ENCODE measurements at regions not wholly inside any gene's neighbourhood (a gene's known extent, or its start where the extent isn't known, plus 50 kb on each side); places are given as distances from the start of the nearest gene placed in this dataset.

- no peak for DNase-seq (ENCODE audit: low read depth, low spot score)
Observed at GRCh38 chr2:176601066-176601465, 331.8 kb downstream of the MTX2 start.

GRCh38 chr2:176612036-176612435 lies 342.8 kb downstream of the MTX2 start:
- no peak for DNase-seq (ENCODE audit: low read depth, low spot score)

- DNase-seq (ENCODE audit: low read depth, low spot score) = peak; percentile 7
Observed at GRCh38 chr2:176612736-176613135, 343.5 kb downstream of the MTX2 start.

GRCh38 chr2:176613323-176613987 lies 344.2 kb downstream of the MTX2 start:
- DNase-seq (ENCODE audit: low read depth, low spot score) = no peak

- no peak for DNase-seq (ENCODE audit: low read depth, low spot score)
Observed at GRCh38 chr2:176614049-176614448, 344.8 kb downstream of the MTX2 start.

- no peak for DNase-seq (ENCODE audit: low read depth, low spot score)
Observed at GRCh38 chr2:176614930-176615329, 345.7 kb downstream of the MTX2 start.

- no peak for DNase-seq (ENCODE audit: low read depth, low spot score)
Observed at GRCh38 chr2:176619504-176619903, 350.3 kb downstream of the MTX2 start.

- no peak for DNase-seq (ENCODE audit: low read depth, low spot score)
Observed at GRCh38 chr2:176621350-176621749, 352.1 kb downstream of the MTX2 start.

- DNase-seq (ENCODE audit: low read depth, low spot score) = no peak
Observed at GRCh38 chr2:176622792-176623191, 353.6 kb downstream of the MTX2 start.

GRCh38 chr2:176626796-176627195 lies 357.6 kb downstream of the MTX2 start:
- DNase-seq (ENCODE audit: low read depth, low spot score) = no peak

- no peak for DNase-seq (ENCODE audit: low read depth, low spot score)
Observed at GRCh38 chr2:176628438-176628837, 359.2 kb downstream of the MTX2 start.

- DNase-seq (ENCODE audit: low read depth, low spot score) = no peak
Observed at GRCh38 chr2:176633754-176634153, 364.5 kb downstream of the MTX2 start.

- DNase-seq (ENCODE audit: low read depth, low spot score) = no peak
Observed at GRCh38 chr2:176636401-176636800, 367.2 kb downstream of the MTX2 start.

GRCh38 chr2:176637142-176637485 lies 367.9 kb downstream of the MTX2 start:
- DNase-seq (ENCODE audit: low read depth, low spot score) = no peak

- DNase-seq (ENCODE audit: low read depth, low spot score) = peak; percentile 33
Observed at GRCh38 chr2:176637486-176638166, 368.4 kb downstream of the MTX2 start.

GRCh38 chr2:176638167-176639015 lies 369.1 kb downstream of the MTX2 start:
- DNase-seq (ENCODE audit: low read depth, low spot score) = peak; percentile 77

- no peak for DNase-seq (ENCODE audit: low read depth, low spot score)
Observed at GRCh38 chr2:176639016-176639343, 369.7 kb downstream of the MTX2 start.

- no peak for DNase-seq (ENCODE audit: low read depth, low spot score)
Observed at GRCh38 chr2:176639671-176640070, 370.4 kb downstream of the MTX2 start.

GRCh38 chr2:176641436-176641835 lies 372.2 kb downstream of the MTX2 start:
- no peak for DNase-seq (ENCODE audit: low read depth, low spot score)

GRCh38 chr2:176642074-176642473 lies 372.8 kb downstream of the MTX2 start:
- peak; percentile 20 for DNase-seq (ENCODE audit: low read depth, low spot score)

- no peak for DNase-seq (ENCODE audit: low read depth, low spot score)
Observed at GRCh38 chr2:176643646-176644045, 374.4 kb downstream of the MTX2 start.

- no peak for DNase-seq (ENCODE audit: low read depth, low spot score)
Observed at GRCh38 chr2:176645494-176645893, 376.3 kb downstream of the MTX2 start.

Measured in astrocyte of the hippocampus (primary cell).